ENCODE measurements at regions not wholly inside any gene's neighbourhood (a gene's known extent, or its start where the extent isn't known, plus 50 kb on each side); places are given as distances from the start of the nearest gene placed in this dataset.
"Not testable (repeated sequence)": the region's sequence is repeated elsewhere in the genome, so short reads cannot be mapped to it uniquely, and the experiment has no call there.

GRCh38 chr9:1554081-1555035 lies 460.8 kb upstream of the SMARCA2 start:
- DNase-seq (ENCODE audit: low spot score) = no peak

- DNase-seq (ENCODE audit: low spot score) = not testable (repeated sequence)
These were observed 456.5 kb upstream of the SMARCA2 start for GRCh38 chr9:1558666-1559065.

GRCh38 chr9:1575939-1576338 lies 439.2 kb upstream of the SMARCA2 start:
- no peak for DNase-seq (ENCODE audit: low spot score)

- no peak for DNase-seq (ENCODE audit: low spot score)
These were observed 434.9 kb upstream of the SMARCA2 start for GRCh38 chr9:1580215-1580614.

- DNase-seq (ENCODE audit: low spot score) = no peak
These were observed 433.2 kb upstream of the SMARCA2 start for GRCh38 chr9:1581926-1582325.

GRCh38 chr9:1591310-1591709 lies 423.8 kb upstream of the SMARCA2 start:
- no peak for DNase-seq (ENCODE audit: low spot score)

GRCh38 chr9:1598270-1598669 lies 416.9 kb upstream of the SMARCA2 start:
- no peak for DNase-seq (ENCODE audit: low spot score)

GRCh38 chr9:1599961-1600360 lies 415.2 kb upstream of the SMARCA2 start:
- no peak for DNase-seq (ENCODE audit: low spot score)

- DNase-seq (ENCODE audit: low spot score) = no peak
These were observed 410.1 kb upstream of the SMARCA2 start for GRCh38 chr9:1604942-1605560.

GRCh38 chr9:1606253-1606652 lies 408.9 kb upstream of the SMARCA2 start:
- no peak for DNase-seq (ENCODE audit: low spot score)

- DNase-seq (ENCODE audit: low spot score) = no peak
These were observed 402.3 kb upstream of the SMARCA2 start for GRCh38 chr9:1612886-1613285.

- DNase-seq (ENCODE audit: low spot score) = no peak
These were observed 397.7 kb upstream of the SMARCA2 start for GRCh38 chr9:1617419-1617818.

- no peak for DNase-seq (ENCODE audit: low spot score)
These were observed 395.0 kb upstream of the SMARCA2 start for GRCh38 chr9:1619915-1620710.

- DNase-seq (ENCODE audit: low spot score) = no peak
These were observed 377.7 kb upstream of the SMARCA2 start for GRCh38 chr9:1637401-1637800.

- DNase-seq (ENCODE audit: low spot score) = no peak
These were observed 376.0 kb upstream of the SMARCA2 start for GRCh38 chr9:1639166-1639565.

- DNase-seq (ENCODE audit: low spot score) = no peak
These were observed 367.4 kb upstream of the SMARCA2 start for GRCh38 chr9:1647776-1648175.

GRCh38 chr9:1653282-1653681 lies 361.9 kb upstream of the SMARCA2 start:
- no peak for DNase-seq (ENCODE audit: low spot score)

- no peak for DNase-seq (ENCODE audit: low spot score)
These were observed 356.3 kb upstream of the SMARCA2 start for GRCh38 chr9:1658661-1659362.

- DNase-seq (ENCODE audit: low spot score) = no peak
These were observed 355.8 kb upstream of the SMARCA2 start for GRCh38 chr9:1659363-1659690.

- no peak for DNase-seq (ENCODE audit: low spot score)
These were observed 346.7 kb upstream of the SMARCA2 start for GRCh38 chr9:1668441-1668840.

- no peak for DNase-seq (ENCODE audit: low spot score)
These were observed 341.8 kb upstream of the SMARCA2 start for GRCh38 chr9:1673300-1673699.

- DNase-seq (ENCODE audit: low spot score) = no peak
These were observed 338.4 kb upstream of the SMARCA2 start for GRCh38 chr9:1676771-1677170.
